Mammary epithelial cell (primary cell): ENCODE measurements at regions not wholly inside any gene's neighbourhood (a gene's known extent, or its start where the extent isn't known, plus 50 kb on each side); places are given as distances from the start of the nearest gene placed in this dataset.

Experiments used
- EZH2 ChIP-seq: IDR thresholded peaks from 2 replicates; pipeline ENCODE4 v1.6.1; 2012; ENCODE audit warnings: low read length, inconsistent platforms, borderline replicate concordance
- TF ChIP-seq, protein P1 (sequence below), 2 donors: IDR thresholded peaks in 1 of 2; conservative IDR thresholded peaks in 1 of 2; 2 replicates each; pipeline ENCODE4 v1.5.1; 2011 to 2012; ENCODE audit warnings: inconsistent platforms in 2 of 2, low read length in 2 of 2, mild to moderate bottlenecking in 2 of 2, control low read depth in 1 of 2, low read depth in 1 of 2; ENCODE audit not compliant: insufficient read depth in 1 of 2; ENCODE audit errors: extremely low read depth in 1 of 2

DNA sequence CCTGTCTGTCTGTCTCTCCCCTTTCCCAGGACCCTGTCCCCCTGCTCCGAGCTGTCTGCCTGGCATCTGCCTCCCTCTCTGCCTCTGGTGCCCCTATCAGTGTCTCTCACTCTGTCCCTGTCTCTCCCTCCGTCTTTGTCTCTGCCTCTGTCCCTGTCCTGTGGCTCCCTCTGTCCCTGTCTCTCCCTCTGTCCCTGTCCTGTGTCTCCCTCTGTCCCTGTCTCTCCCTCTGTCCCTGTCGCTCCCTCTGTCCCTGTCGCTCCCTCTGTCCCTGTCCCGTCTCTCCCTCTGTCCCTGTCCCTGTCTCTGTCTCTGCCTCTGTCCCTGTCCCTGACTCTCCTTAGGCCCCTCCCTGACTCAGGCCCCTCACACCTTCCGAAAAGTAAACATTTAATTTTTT lies 75.0 kb upstream of the PAX2 start:
- TF ChIP-seq, protein P1, sequence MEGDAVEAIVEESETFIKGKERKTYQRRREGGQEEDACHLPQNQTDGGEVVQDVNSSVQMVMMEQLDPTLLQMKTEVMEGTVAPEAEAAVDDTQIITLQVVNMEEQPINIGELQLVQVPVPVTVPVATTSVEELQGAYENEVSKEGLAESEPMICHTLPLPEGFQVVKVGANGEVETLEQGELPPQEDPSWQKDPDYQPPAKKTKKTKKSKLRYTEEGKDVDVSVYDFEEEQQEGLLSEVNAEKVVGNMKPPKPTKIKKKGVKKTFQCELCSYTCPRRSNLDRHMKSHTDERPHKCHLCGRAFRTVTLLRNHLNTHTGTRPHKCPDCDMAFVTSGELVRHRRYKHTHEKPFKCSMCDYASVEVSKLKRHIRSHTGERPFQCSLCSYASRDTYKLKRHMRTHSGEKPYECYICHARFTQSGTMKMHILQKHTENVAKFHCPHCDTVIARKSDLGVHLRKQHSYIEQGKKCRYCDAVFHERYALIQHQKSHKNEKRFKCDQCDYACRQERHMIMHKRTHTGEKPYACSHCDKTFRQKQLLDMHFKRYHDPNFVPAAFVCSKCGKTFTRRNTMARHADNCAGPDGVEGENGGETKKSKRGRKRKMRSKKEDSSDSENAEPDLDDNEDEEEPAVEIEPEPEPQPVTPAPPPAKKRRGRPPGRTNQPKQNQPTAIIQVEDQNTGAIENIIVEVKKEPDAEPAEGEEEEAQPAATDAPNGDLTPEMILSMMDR (conservative IDR thresholded peaks at IDR 0.05 in 1 of 2, IDR thresholded peaks at IDR 0.05 in 1 of 2; ENCODE audit: extremely low read depth in 1 of 2, insufficient read depth in 1 of 2, low read depth in 1 of 2, low read length in 2 of 2) = no peak
- TF ChIP-seq EZH2 = peak; percentile 19
